CD4-positive, alpha-beta T cell treated with Interleukin-4 for 4 hours (primary cell): ENCODE measurements at regions not wholly inside any gene's neighbourhood (a gene's known extent, or its start where the extent isn't known, plus 50 kb on each side); places are given as distances from the start of the nearest gene placed in this dataset.

Source experiments
- DNase-seq: peaks from one replicate; pipeline ENCODE4 v3.0.0-alpha.2; 2020

GRCh38 chr3:156620901-156621300, 53.5 kb upstream of the TIPARP start:
- DNase-seq = no peak

GRCh38 chr3:156620260-156620659, 54.1 kb upstream of the TIPARP start:
- no peak for DNase-seq

GRCh38 chr3:156619376-156619775, 55.0 kb upstream of the TIPARP start:
- no peak for DNase-seq

GRCh38 chr3:156617781-156618180, 56.6 kb upstream of the TIPARP start:
- no peak for DNase-seq

- DNase-seq = no peak
These were observed 57.2 kb upstream of the TIPARP start for GRCh38 chr3:156617145-156617544.

- DNase-seq = no peak
These were observed 58.7 kb upstream of the TIPARP start for GRCh38 chr3:156615592-156616173.

- no peak for DNase-seq
These were observed 59.5 kb upstream of the TIPARP start for GRCh38 chr3:156614642-156615511.

- no peak for DNase-seq
These were observed 58.0 kb upstream of the SSR3 start for GRCh38 chr3:156612903-156613302.

GRCh38 chr3:156611870-156612494, 57.1 kb upstream of the SSR3 start:
- DNase-seq = no peak

- no peak for DNase-seq
These were observed 55.2 kb upstream of the SSR3 start for GRCh38 chr3:156610154-156610553.

GRCh38 chr3:156609546-156609945, 54.6 kb upstream of the SSR3 start:
- DNase-seq = no peak

GRCh38 chr3:156608601-156609514, 53.9 kb upstream of the SSR3 start:
- no peak for DNase-seq

GRCh38 chr3:156606729-156607128, 51.8 kb upstream of the SSR3 start:
- DNase-seq = peak; percentile 6

GRCh38 chr3:156605686-156606605, 51.0 kb upstream of the SSR3 start:
- DNase-seq = no peak

- DNase-seq = no peak
These were observed 49.8 kb upstream of the SSR3 start for GRCh38 chr3:156604642-156605144.
